ENCODE measurements at regions not wholly inside any gene's neighbourhood (a gene's known extent, or its start where the extent isn't known, plus 50 kb on each side); places are given as distances from the start of the nearest gene placed in this dataset.

GRCh38 chrX:2582667-2583066 lies 81.9 kb upstream of the DHRSX start:
- FAIRE-seq (no peak), DNase-seq (ENCODE audit: low read depth, low spot score) (no peak)
- no peak overlapping the region for H2AFZ ChIP-seq (ENCODE audit: control insufficient read depth, low read length)
- no peaks in the 10 kb centered on the region for H3K79me2 ChIP-seq (ENCODE audit: control insufficient read depth, insufficient read depth, low read length)
- no peaks in the 10 kb centered on the region for H3K9me3 ChIP-seq (ENCODE audit: control insufficient read depth, low read depth, low read length)
- peaks cover 8% of the 10 kb centered on the region for H3K4me1 ChIP-seq (ENCODE audit: control insufficient read depth, extremely low read depth, insufficient read depth, low read length)
- H3K9ac ChIP-seq (ENCODE audit: control insufficient read depth, extremely low read depth, insufficient read depth, low read length) = no peak overlapping the region
- dilution Hi-C loops (cut with MboI; ENCODE audit: extremely low pct_ligation_motif_present, low sequenced_read_pairs) = no loop called here
- H3K4me3 ChIP-seq (ENCODE audit: control insufficient read depth in 2 of 3, extremely low read depth in 1 of 3, insufficient read depth in 2 of 3, low read depth in 1 of 3, low read length in 3 of 3) = no peak overlapping the region
- H3K4me2 ChIP-seq (ENCODE audit: control insufficient read depth, extremely low read depth, insufficient read depth, low read depth, low read length) = no peak overlapping the region
- H3K36me3 ChIP-seq (ENCODE audit: control insufficient read depth in 2 of 2, extremely low read depth in 1 of 2, insufficient read depth in 2 of 2, low read length in 2 of 2) = no peaks in the 10 kb centered on the region
- TF ChIP-seq CTCF (optimal IDR thresholded peaks at IDR 0.05 in 1 of 3, IDR thresholded peaks at IDR 0.05 in 1 of 3, conservative IDR thresholded peaks at IDR 0.05 in 1 of 3; ENCODE audit: extremely low read depth in 1 of 3, insufficient read depth in 2 of 3, low read length in 3 of 3) (no peak), EZH2 (IDR thresholded peaks at IDR 0.05; ENCODE audit: low read length) (no peak)
- H3K9me1 ChIP-seq (ENCODE audit: control insufficient read depth, extremely low read depth, insufficient read depth, low read length) = no peaks in the 10 kb centered on the region
- H3K27me3 ChIP-seq (ENCODE audit: control insufficient read depth, extremely low read depth, insufficient read depth, low read length) = peaks cover 40% of the 10 kb centered on the region
- no peak overlapping the region for H3K27ac ChIP-seq (ENCODE audit: control insufficient read depth, insufficient read depth, low read length)
- no peaks in the 10 kb centered on the region for H4K20me1 ChIP-seq (ENCODE audit: control insufficient read depth, extremely low read depth, insufficient read depth, low read length)

GRCh38 chrX:2581296-2581695 lies 80.5 kb upstream of the DHRSX start:
- Histone ChIP-seq H3K9me3 (ENCODE audit: control insufficient read depth, low read depth, low read length) (no peaks in the 10 kb centered on the region), H3K4me3 (ENCODE audit: control insufficient read depth in 2 of 3, extremely low read depth in 1 of 3, insufficient read depth in 2 of 3, low read depth in 1 of 3, low read length in 3 of 3) (no peak overlapping the region), H3K79me2 (ENCODE audit: control insufficient read depth, insufficient read depth, low read length) (no peaks in the 10 kb centered on the region), H4K20me1 (ENCODE audit: control insufficient read depth, extremely low read depth, insufficient read depth, low read length) (no peaks in the 10 kb centered on the region), H3K27ac (ENCODE audit: control insufficient read depth, insufficient read depth, low read length) (no peak overlapping the region), H3K27me3 (ENCODE audit: control insufficient read depth, extremely low read depth, insufficient read depth, low read length) (peaks cover 40% of the 10 kb centered on the region), H3K9ac (ENCODE audit: control insufficient read depth, extremely low read depth, insufficient read depth, low read length) (no peak overlapping the region), H3K4me1 (ENCODE audit: control insufficient read depth, extremely low read depth, insufficient read depth, low read length) (peaks cover 8% of the 10 kb centered on the region), H3K4me2 (ENCODE audit: control insufficient read depth, extremely low read depth, insufficient read depth, low read depth, low read length) (no peak overlapping the region), H3K9me1 (ENCODE audit: control insufficient read depth, extremely low read depth, insufficient read depth, low read length) (no peaks in the 10 kb centered on the region), H3K36me3 (ENCODE audit: control insufficient read depth in 2 of 2, extremely low read depth in 1 of 2, insufficient read depth in 2 of 2, low read length in 2 of 2) (no peaks in the 10 kb centered on the region), H2AFZ (ENCODE audit: control insufficient read depth, low read length) (no peak overlapping the region)
- DNase-seq (ENCODE audit: low read depth, low spot score) (no peak), FAIRE-seq (no peak)
- dilution Hi-C loops (cut with MboI; ENCODE audit: extremely low pct_ligation_motif_present, low sequenced_read_pairs) = no loop called here
- TF ChIP-seq EZH2 (IDR thresholded peaks at IDR 0.05; ENCODE audit: low read length) (no peak), CTCF (optimal IDR thresholded peaks at IDR 0.05 in 1 of 3, IDR thresholded peaks at IDR 0.05 in 1 of 3, conservative IDR thresholded peaks at IDR 0.05 in 1 of 3; ENCODE audit: extremely low read depth in 1 of 3, insufficient read depth in 2 of 3, low read length in 3 of 3) (no peak)

Data from keratinocyte (primary cell).